ENCODE measurements at regions not wholly inside any gene's neighbourhood (a gene's known extent, or its start where the extent isn't known, plus 50 kb on each side); places are given as distances from the start of the nearest gene placed in this dataset.

- no peak for TF ChIP-seq POLR2AphosphoS5 (IDR thresholded peaks at IDR 0.05)
- TF ChIP-seq CTCF (IDR thresholded peaks at IDR 0.05 in 8 of 11, conservative IDR thresholded peaks at IDR 0.05 in 3 of 11), result no peak
Observed at GRCh38 chr3:153539263-153539662, 377.2 kb downstream of the RAP2B start.

All from spleen (tissue), 7 donors.